ENCODE measurements at regions not wholly inside any gene's neighbourhood (a gene's known extent, or its start where the extent isn't known, plus 50 kb on each side); places are given as distances from the start of the nearest gene placed in this dataset.

- no peak for DNase-seq (ENCODE audit: insufficient read length, low spot score)
- no peak for TF ChIP-seq PAX5 (IDR thresholded peaks at IDR 0.05; ENCODE audit: insufficient read depth, low read length, severe bottlenecking)
- TF ChIP-seq POLR2A (IDR thresholded peaks at IDR 0.05; ENCODE audit: low read depth, low read length) = no peak
- no peak for TF ChIP-seq SPI1 (IDR thresholded peaks at IDR 0.05; ENCODE audit: low read depth, low read length)
- TF ChIP-seq POU2F2 (IDR thresholded peaks at IDR 0.05; ENCODE audit: low read depth, low read length) = no peak
- TF ChIP-seq TAF1 (IDR thresholded peaks at IDR 0.05; ENCODE audit: low read depth, low read length) = no peak
- no peak for FAIRE-seq
These were observed 503.8 kb downstream of the BRD1 start for GRCh38 chr22:49323751-49324415.

- FAIRE-seq (peak; percentile 43), DNase-seq (ENCODE audit: insufficient read length, low spot score) (no peak)
- TF ChIP-seq TAF1 (IDR thresholded peaks at IDR 0.05; ENCODE audit: low read depth, low read length) (no peak), SPI1 (IDR thresholded peaks at IDR 0.05; ENCODE audit: low read depth, low read length) (no peak), POLR2A (IDR thresholded peaks at IDR 0.05; ENCODE audit: low read depth, low read length) (no peak), POU2F2 (IDR thresholded peaks at IDR 0.05; ENCODE audit: low read depth, low read length) (no peak), PAX5 (IDR thresholded peaks at IDR 0.05; ENCODE audit: insufficient read depth, low read length, severe bottlenecking) (no peak), POLR2AphosphoS5 (IDR thresholded peaks at IDR 0.05; ENCODE audit: low read depth, low read length) (no peak)
These were observed 504.6 kb downstream of the BRD1 start for GRCh38 chr22:49322861-49323622.

GRCh38 chr22:49322231-49322630 lies 505.4 kb downstream of the BRD1 start:
- no peak for TF ChIP-seq POU2F2 (IDR thresholded peaks at IDR 0.05; ENCODE audit: low read depth, low read length)
- DNase-seq (ENCODE audit: insufficient read length, low spot score) (no peak), FAIRE-seq (no peak)

- TF ChIP-seq POLR2AphosphoS5 (IDR thresholded peaks at IDR 0.05; ENCODE audit: low read depth, low read length) (no peak), SPI1 (IDR thresholded peaks at IDR 0.05; ENCODE audit: low read depth, low read length) (no peak), POU2F2 (IDR thresholded peaks at IDR 0.05; ENCODE audit: low read depth, low read length) (no peak), TAF1 (IDR thresholded peaks at IDR 0.05; ENCODE audit: low read depth, low read length) (no peak), POLR2A (IDR thresholded peaks at IDR 0.05; ENCODE audit: low read depth, low read length) (no peak), PAX5 (IDR thresholded peaks at IDR 0.05; ENCODE audit: insufficient read depth, low read length, severe bottlenecking) (no peak)
- DNase-seq (ENCODE audit: insufficient read length, low spot score) (no peak), FAIRE-seq (no peak)
These were observed 506.1 kb downstream of the BRD1 start for GRCh38 chr22:49321477-49322055.

GRCh38 chr22:49320714-49321476 lies 506.8 kb downstream of the BRD1 start:
- DNase-seq (ENCODE audit: insufficient read length, low spot score) (no peak), FAIRE-seq (no peak)
- no peak for TF ChIP-seq TAF1 (IDR thresholded peaks at IDR 0.05; ENCODE audit: low read depth, low read length)
- TF ChIP-seq POU2F2 (IDR thresholded peaks at IDR 0.05; ENCODE audit: low read depth, low read length) = no peak
- TF ChIP-seq POLR2AphosphoS5 (IDR thresholded peaks at IDR 0.05; ENCODE audit: low read depth, low read length) = no peak
- no peak for TF ChIP-seq SPI1 (IDR thresholded peaks at IDR 0.05; ENCODE audit: low read depth, low read length)
- no peak for TF ChIP-seq POLR2A (IDR thresholded peaks at IDR 0.05; ENCODE audit: low read depth, low read length)
- no peak for TF ChIP-seq PAX5 (IDR thresholded peaks at IDR 0.05; ENCODE audit: insufficient read depth, low read length, severe bottlenecking)

- DNase-seq (ENCODE audit: insufficient read length, low spot score) (no peak), FAIRE-seq (no peak)
These were observed 510.3 kb downstream of the BRD1 start for GRCh38 chr22:49317369-49317768.

GRCh38 chr22:49312601-49313000 lies 515.1 kb downstream of the BRD1 start:
- FAIRE-seq (no peak), DNase-seq (ENCODE audit: insufficient read length, low spot score) (no peak)
- no peak for TF ChIP-seq SPI1 (IDR thresholded peaks at IDR 0.05; ENCODE audit: low read depth, low read length)
- TF ChIP-seq TAF1 (IDR thresholded peaks at IDR 0.05; ENCODE audit: low read depth, low read length) = no peak
- TF ChIP-seq POU2F2 (IDR thresholded peaks at IDR 0.05; ENCODE audit: low read depth, low read length) = no peak
- TF ChIP-seq POLR2A (IDR thresholded peaks at IDR 0.05; ENCODE audit: low read depth, low read length) = no peak
- no peak for TF ChIP-seq PAX5 (IDR thresholded peaks at IDR 0.05; ENCODE audit: insufficient read depth, low read length, severe bottlenecking)
- TF ChIP-seq POLR2AphosphoS5 (IDR thresholded peaks at IDR 0.05; ENCODE audit: low read depth, low read length) = no peak

More at GRCh38 chr22:49317369-49317768, 510.3 kb downstream of the BRD1 start:
- no peak for TF ChIP-seq PAX5 (IDR thresholded peaks at IDR 0.05; ENCODE audit: insufficient read depth, low read length, severe bottlenecking)
- no peak for TF ChIP-seq POU2F2 (IDR thresholded peaks at IDR 0.05; ENCODE audit: low read depth, low read length)
- no peak for TF ChIP-seq SPI1 (IDR thresholded peaks at IDR 0.05; ENCODE audit: low read depth, low read length)
- no peak for TF ChIP-seq POLR2AphosphoS5 (IDR thresholded peaks at IDR 0.05; ENCODE audit: low read depth, low read length)
- TF ChIP-seq POLR2A (IDR thresholded peaks at IDR 0.05; ENCODE audit: low read depth, low read length) = no peak
- no peak for TF ChIP-seq TAF1 (IDR thresholded peaks at IDR 0.05; ENCODE audit: low read depth, low read length)

- TF ChIP-seq POLR2A (IDR thresholded peaks at IDR 0.05; ENCODE audit: low read depth, low read length) (no peak), POU2F2 (IDR thresholded peaks at IDR 0.05; ENCODE audit: low read depth, low read length) (no peak), PAX5 (IDR thresholded peaks at IDR 0.05; ENCODE audit: insufficient read depth, low read length, severe bottlenecking) (no peak), TAF1 (IDR thresholded peaks at IDR 0.05; ENCODE audit: low read depth, low read length) (no peak), SPI1 (IDR thresholded peaks at IDR 0.05; ENCODE audit: low read depth, low read length) (no peak)
- no peak for DNase-seq (ENCODE audit: insufficient read length, low spot score)
- no peak for FAIRE-seq
These were observed 517.3 kb downstream of the BRD1 start for GRCh38 chr22:49310354-49310753.

GRCh38 chr22:49308300-49308699 lies 519.4 kb downstream of the BRD1 start:
- DNase-seq (ENCODE audit: insufficient read length, low spot score) (no peak), FAIRE-seq (no peak)
- TF ChIP-seq POLR2AphosphoS5 (IDR thresholded peaks at IDR 0.05; ENCODE audit: low read depth, low read length) = no peak
- no peak for TF ChIP-seq POLR2A (IDR thresholded peaks at IDR 0.05; ENCODE audit: low read depth, low read length)
- no peak for TF ChIP-seq PAX5 (IDR thresholded peaks at IDR 0.05; ENCODE audit: insufficient read depth, low read length, severe bottlenecking)
- TF ChIP-seq SPI1 (IDR thresholded peaks at IDR 0.05; ENCODE audit: low read depth, low read length) = no peak
- no peak for TF ChIP-seq POU2F2 (IDR thresholded peaks at IDR 0.05; ENCODE audit: low read depth, low read length)
- TF ChIP-seq TAF1 (IDR thresholded peaks at IDR 0.05; ENCODE audit: low read depth, low read length) = no peak

Data from GM12891 (cell line).